ENCODE measurements at regions not wholly inside any gene's neighbourhood (a gene's known extent, or its start where the extent isn't known, plus 50 kb on each side); places are given as distances from the start of the nearest gene placed in this dataset.

DNA sequence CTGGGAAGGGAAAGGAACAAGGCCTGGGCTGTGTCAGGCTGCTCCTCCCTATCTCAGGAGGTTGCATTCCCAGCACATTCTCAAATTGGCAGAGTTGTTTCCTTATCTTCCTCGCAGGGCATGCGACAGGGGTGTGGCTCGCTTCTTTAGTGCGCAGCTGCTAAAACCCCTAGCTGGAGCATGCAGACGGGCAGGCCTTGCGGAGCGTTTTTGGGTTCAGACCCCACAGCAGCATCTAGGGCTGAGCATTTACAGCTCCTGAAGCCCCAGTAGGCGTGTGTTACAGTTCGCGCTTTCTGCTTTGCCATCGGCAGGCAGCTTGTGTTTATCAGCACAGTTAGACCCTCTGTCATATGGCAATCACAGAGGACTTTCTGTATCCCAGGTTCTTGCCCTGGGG is 392.4 kb downstream of the TECRL start:
- DNase-seq: no peak
- intact Hi-C loops (cut with DNase I, micrococcal nuclease): no loop called here
- no peaks in the 10 kb centered on the region for H3K4me1 ChIP-seq (ENCODE audit: low read depth)
- no peaks in the 10 kb centered on the region for H3K36me3 ChIP-seq (ENCODE audit: low read depth)
- no peak overlapping the region for H3K4me3 ChIP-seq
- ATAC-seq: no peak
- peaks cover 30% of the 10 kb centered on the region for H3K9me3 ChIP-seq
- TF ChIP-seq, protein P1, sequence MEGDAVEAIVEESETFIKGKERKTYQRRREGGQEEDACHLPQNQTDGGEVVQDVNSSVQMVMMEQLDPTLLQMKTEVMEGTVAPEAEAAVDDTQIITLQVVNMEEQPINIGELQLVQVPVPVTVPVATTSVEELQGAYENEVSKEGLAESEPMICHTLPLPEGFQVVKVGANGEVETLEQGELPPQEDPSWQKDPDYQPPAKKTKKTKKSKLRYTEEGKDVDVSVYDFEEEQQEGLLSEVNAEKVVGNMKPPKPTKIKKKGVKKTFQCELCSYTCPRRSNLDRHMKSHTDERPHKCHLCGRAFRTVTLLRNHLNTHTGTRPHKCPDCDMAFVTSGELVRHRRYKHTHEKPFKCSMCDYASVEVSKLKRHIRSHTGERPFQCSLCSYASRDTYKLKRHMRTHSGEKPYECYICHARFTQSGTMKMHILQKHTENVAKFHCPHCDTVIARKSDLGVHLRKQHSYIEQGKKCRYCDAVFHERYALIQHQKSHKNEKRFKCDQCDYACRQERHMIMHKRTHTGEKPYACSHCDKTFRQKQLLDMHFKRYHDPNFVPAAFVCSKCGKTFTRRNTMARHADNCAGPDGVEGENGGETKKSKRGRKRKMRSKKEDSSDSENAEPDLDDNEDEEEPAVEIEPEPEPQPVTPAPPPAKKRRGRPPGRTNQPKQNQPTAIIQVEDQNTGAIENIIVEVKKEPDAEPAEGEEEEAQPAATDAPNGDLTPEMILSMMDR (IDR thresholded peaks at IDR 0.05): no peak

- TF ChIP-seq, protein P1 (IDR thresholded peaks at IDR 0.05): no peak
- intact Hi-C loops (cut with DNase I, micrococcal nuclease): no loop called here
- DNase-seq (no peak), ATAC-seq (no peak)
- Histone ChIP-seq H3K4me1 (ENCODE audit: low read depth) (no peaks in the 10 kb centered on the region), H3K4me3 (no peak overlapping the region), H3K36me3 (ENCODE audit: low read depth) (no peaks in the 10 kb centered on the region), H3K9me3 (peaks cover 27% of the 10 kb centered on the region)
Measured at GRCh38 chr4:64014647-64015046, 394.6 kb downstream of the TECRL start.

- intact Hi-C loops (cut with DNase I, micrococcal nuclease): no loop called here
- H3K36me3 ChIP-seq (ENCODE audit: low read depth): no peaks in the 10 kb centered on the region
- DNase-seq (no peak), ATAC-seq (no peak)
- peaks cover 19% of the 10 kb centered on the region for H3K9me3 ChIP-seq
- TF ChIP-seq, protein P1 (IDR thresholded peaks at IDR 0.05): no peak
- no peaks in the 10 kb centered on the region for H3K4me1 ChIP-seq (ENCODE audit: low read depth)
- no peak overlapping the region for H3K4me3 ChIP-seq
Measured at GRCh38 chr4:64001229-64001898, 407.9 kb downstream of the TECRL start.

- TF ChIP-seq, protein P1 (IDR thresholded peaks at IDR 0.05): no peak
- Histone ChIP-seq H3K9me3 (peaks cover 18% of the 10 kb centered on the region), H3K4me1 (ENCODE audit: low read depth) (no peaks in the 10 kb centered on the region), H3K36me3 (ENCODE audit: low read depth) (no peaks in the 10 kb centered on the region), H3K4me3 (no peak overlapping the region)
- ATAC-seq (no peak), DNase-seq (no peak)
- intact Hi-C loops (cut with DNase I, micrococcal nuclease): no loop called here
Measured at GRCh38 chr4:64000241-64000640, 409.0 kb downstream of the TECRL start.

DNA sequence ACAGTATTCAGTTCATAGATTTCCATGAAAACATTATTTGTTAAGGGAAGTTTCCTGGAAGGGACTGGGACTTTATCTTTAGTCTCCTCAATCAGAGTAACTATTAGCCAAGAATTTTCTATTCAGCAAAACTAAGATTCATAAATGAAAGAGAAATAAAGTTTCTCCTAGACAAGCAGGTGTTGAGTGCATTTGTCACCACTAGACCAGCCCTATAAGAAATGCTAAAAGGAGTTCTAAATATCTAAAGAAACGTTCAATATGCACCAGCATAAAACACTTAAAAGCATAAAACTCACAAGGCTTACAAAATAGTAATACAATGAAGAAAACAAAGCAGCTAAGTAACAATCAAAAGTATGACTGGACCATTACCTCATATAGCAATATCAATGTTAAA is 423.0 kb downstream of the TECRL start:
- intact Hi-C loops (cut with DNase I, micrococcal nuclease): no loop called here
- Histone ChIP-seq H3K36me3 (ENCODE audit: low read depth) (no peaks in the 10 kb centered on the region), H3K9me3 (peaks cover 63% of the 10 kb centered on the region), H3K4me1 (ENCODE audit: low read depth) (no peaks in the 10 kb centered on the region), H3K4me3 (no peak overlapping the region)
- DNase-seq (no peak), ATAC-seq (no peak)
- TF ChIP-seq, protein P1 (IDR thresholded peaks at IDR 0.05): no peak

DNA sequence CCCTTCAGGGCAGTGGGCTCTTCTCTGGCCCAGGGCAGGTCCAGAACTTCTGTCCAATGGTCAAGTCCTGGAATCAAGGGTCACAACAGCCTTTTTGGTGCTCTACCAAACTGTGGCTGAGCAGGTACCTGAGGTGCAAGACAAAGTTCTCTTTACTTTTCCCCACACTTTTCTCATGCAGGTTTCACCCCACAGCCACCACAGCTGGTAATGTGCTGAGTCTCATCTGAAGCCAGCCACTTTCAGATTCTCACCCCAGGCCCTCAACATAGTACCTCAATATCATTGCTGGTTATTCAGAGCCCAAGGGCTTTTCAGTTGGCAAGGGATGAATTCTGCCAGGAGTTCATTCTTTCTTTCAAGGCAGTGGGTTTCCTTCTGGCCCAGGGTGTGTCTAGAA is 426.0 kb downstream of the TECRL start:
- no peak for ATAC-seq
- TF ChIP-seq, protein P1 (IDR thresholded peaks at IDR 0.05): no peak
- H3K4me1 ChIP-seq (ENCODE audit: low read depth): no peaks in the 10 kb centered on the region
- no peaks in the 10 kb centered on the region for H3K36me3 ChIP-seq (ENCODE audit: low read depth)
- no peak for DNase-seq
- H3K9me3 ChIP-seq: peaks cover 54% of the 10 kb centered on the region
- intact Hi-C loops (cut with DNase I, micrococcal nuclease): no loop called here
- no peak overlapping the region for H3K4me3 ChIP-seq
